GM21737 (cell line): ENCODE measurements at regions not wholly inside any gene's neighbourhood (a gene's known extent, or its start where the extent isn't known, plus 50 kb on each side); places are given as distances from the start of the nearest gene placed in this dataset.
"Not testable (repeated sequence)": the region's sequence is repeated elsewhere in the genome, so short reads cannot be mapped to it uniquely, and the experiment has no call there.

Experiments used
- ATAC-seq: cut with Tn5 transposase; IDR thresholded peaks from one replicate; pipeline ENCODE4 v1.9.1; 2021; ENCODE audit warnings: mild to moderate bottlenecking, moderate library complexity; ENCODE audit not compliant: unreplicated experiment

- no peak for ATAC-seq
These were observed 155.1 kb downstream of the TRIB2 start for GRCh38 chr2:12871694-12872315.

- no peak for ATAC-seq
These were observed 161.0 kb downstream of the TRIB2 start for GRCh38 chr2:12877761-12878160.

GRCh38 chr2:12879649-12880048 lies 162.9 kb downstream of the TRIB2 start:
- no peak for ATAC-seq

GRCh38 chr2:12881952-12882351 lies 165.2 kb downstream of the TRIB2 start:
- no peak for ATAC-seq

GRCh38 chr2:12882393-12882792 lies 165.7 kb downstream of the TRIB2 start:
- ATAC-seq, result no peak

GRCh38 chr2:12883906-12884305 lies 167.2 kb downstream of the TRIB2 start:
- no peak for ATAC-seq

- ATAC-seq, result no peak
These were observed 168.1 kb downstream of the TRIB2 start for GRCh38 chr2:12884713-12885282.

GRCh38 chr2:12890066-12890465 lies 173.3 kb downstream of the TRIB2 start:
- no peak for ATAC-seq

- no peak for ATAC-seq
These were observed 173.8 kb downstream of the TRIB2 start for GRCh38 chr2:12890481-12890991.

GRCh38 chr2:12895017-12895416 lies 178.3 kb downstream of the TRIB2 start:
- no peak for ATAC-seq

- no peak for ATAC-seq
These were observed 179.7 kb downstream of the TRIB2 start for GRCh38 chr2:12896318-12896982.

- ATAC-seq, result no peak
These were observed 180.4 kb downstream of the TRIB2 start for GRCh38 chr2:12897181-12897580.

GRCh38 chr2:12903272-12903671 lies 186.5 kb downstream of the TRIB2 start:
- no peak for ATAC-seq

GRCh38 chr2:12910431-12910830 lies 193.7 kb downstream of the TRIB2 start:
- ATAC-seq, result no peak

GRCh38 chr2:12915787-12916186 lies 199.1 kb downstream of the TRIB2 start:
- no peak for ATAC-seq

GRCh38 chr2:12918138-12918834 lies 201.6 kb downstream of the TRIB2 start:
- no peak for ATAC-seq

GRCh38 chr2:12918835-12919445 lies 202.2 kb downstream of the TRIB2 start:
- ATAC-seq, result no peak

- ATAC-seq, result no peak
These were observed 204.6 kb downstream of the TRIB2 start for GRCh38 chr2:12921321-12921720.

- ATAC-seq, result no peak
These were observed 207.3 kb downstream of the TRIB2 start for GRCh38 chr2:12923907-12924610.

GRCh38 chr2:12926641-12927040 lies 209.9 kb downstream of the TRIB2 start:
- ATAC-seq, result not testable (repeated sequence)
